CD4-positive, alpha-beta T cell treated with Interleukin-15 for 1 hour (primary cell): ENCODE measurements at regions not wholly inside any gene's neighbourhood (a gene's known extent, or its start where the extent isn't known, plus 50 kb on each side); places are given as distances from the start of the nearest gene placed in this dataset.

Source experiments
- DNase-seq: peaks from one replicate; pipeline ENCODE4 v3.0.0-alpha.2; 2020

- no peak for DNase-seq
Measured at GRCh38 chr3:127483902-127484591, 106.5 kb downstream of the TPRA1 start.

GRCh38 chr3:127483005-127483641 is 107.4 kb downstream of the TPRA1 start:
- no peak for DNase-seq

DNA sequence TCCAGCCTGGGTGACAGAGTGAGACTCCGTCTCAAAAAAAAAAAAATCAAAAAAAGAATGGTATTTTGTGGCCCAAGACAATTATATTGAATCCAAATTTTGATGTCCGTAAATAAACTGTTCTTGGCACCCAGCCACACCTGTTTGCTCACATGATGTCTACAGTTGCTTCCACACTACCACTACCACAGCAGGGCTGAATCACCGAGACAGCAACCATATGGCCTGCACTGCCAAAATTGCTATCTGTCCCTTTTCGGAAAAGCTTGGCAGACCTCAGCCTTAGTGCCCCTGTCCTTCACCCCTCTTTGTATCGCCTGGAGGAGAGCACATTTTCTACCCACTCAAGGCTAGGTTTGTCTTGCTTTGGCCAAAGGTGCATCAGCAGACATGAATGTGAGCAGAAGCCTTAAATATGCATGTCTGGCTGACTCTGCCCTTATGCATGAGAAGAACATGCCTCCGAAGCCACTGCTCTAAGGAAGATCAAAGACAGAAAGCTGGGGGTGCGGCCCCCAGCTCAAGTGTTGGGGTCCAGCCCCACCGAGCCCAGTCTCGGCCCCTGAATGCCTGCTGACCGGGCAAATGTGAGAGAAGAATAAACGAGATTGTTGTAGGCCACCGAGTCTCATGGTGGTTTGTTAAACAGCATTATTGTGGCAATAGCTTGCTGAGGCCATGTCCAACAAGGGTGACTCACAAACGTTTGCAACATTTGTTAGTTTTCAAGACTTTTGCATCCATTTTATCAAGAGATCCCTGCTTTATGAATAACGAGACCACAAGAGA is 108.1 kb downstream of the TPRA1 start:
- DNase-seq = no peak

DNA sequence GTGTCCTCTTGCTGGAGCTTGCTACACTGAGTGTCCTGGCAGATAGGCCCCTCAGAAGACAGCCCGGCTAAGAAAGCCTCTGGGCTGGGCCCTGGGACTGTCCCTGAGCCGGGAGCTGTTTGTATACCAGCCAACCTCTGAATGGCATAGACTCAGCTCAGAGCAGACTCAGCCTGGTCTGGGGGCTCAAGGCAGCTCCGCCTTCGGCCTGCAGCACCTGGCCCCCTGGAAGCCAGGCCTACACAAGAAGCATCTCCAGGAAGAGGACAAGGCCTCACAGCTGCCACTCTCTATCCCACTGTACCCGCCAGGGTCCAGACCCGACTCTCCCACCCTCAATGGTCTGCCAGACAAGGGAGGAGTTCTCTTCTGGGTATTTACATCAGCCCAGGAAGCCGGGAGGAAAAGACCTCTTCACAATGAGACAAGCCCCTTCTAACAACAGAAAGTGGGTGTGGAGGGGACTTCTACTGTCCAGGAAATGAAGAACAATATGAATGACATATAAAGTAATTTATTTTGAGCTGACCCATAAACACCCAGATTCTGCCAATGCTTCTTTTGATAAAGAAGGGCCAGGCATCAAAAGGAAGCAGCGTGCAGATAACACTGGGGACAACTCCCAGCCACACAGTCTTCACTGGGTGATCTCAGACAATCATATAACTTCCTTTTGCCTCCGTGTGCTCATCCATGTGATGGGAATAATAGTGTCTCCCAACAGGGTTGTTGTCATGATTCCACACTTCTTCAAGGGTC is 110.2 kb downstream of the TPRA1 start:
- no peak for DNase-seq

GRCh38 chr3:127479449-127479848 is 111.1 kb downstream of the TPRA1 start:
- DNase-seq = no peak

DNA sequence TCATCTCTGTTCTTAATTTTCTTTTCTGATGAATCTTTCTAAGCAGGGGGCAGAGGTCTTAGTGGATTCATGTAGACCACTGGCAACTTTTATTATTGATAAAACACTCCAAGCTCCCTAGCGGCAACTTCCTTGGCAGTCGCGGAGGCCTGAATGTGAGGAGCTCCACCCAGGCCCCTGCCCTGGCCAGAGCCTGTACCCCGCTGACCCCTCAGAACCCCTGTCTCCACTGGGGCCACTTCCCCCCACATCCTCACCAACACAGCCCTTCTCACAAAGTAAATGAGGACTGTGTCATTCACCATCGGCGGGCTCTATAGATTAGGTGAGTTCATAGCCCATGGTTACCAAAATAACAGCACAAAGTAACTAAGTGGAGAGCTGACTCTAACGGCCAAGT is 111.6 kb downstream of the TPRA1 start:
- no peak for DNase-seq

DNA sequence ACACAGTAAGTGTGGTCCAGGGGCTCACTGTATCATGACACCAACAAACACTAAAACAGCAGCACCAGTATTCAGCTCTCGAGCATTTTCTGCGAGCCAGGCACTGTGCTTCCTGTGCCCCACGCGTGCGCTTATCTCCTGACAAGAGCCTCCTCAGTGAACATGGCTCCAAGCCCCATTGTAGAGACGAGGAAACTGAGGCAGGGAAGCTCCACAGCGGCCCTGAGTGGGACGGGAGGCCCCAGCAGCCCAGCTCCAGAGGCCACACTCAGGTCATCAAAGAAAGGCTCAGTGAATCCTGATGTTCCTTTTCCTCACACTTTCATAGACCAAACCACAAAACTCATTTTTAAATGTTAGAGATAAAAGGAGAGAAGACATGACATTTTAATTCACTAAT is 113.1 kb downstream of the TPRA1 start:
- no peak for DNase-seq

GRCh38 chr3:127476936-127477335 is 113.6 kb downstream of the TPRA1 start:
- DNase-seq = no peak

DNA sequence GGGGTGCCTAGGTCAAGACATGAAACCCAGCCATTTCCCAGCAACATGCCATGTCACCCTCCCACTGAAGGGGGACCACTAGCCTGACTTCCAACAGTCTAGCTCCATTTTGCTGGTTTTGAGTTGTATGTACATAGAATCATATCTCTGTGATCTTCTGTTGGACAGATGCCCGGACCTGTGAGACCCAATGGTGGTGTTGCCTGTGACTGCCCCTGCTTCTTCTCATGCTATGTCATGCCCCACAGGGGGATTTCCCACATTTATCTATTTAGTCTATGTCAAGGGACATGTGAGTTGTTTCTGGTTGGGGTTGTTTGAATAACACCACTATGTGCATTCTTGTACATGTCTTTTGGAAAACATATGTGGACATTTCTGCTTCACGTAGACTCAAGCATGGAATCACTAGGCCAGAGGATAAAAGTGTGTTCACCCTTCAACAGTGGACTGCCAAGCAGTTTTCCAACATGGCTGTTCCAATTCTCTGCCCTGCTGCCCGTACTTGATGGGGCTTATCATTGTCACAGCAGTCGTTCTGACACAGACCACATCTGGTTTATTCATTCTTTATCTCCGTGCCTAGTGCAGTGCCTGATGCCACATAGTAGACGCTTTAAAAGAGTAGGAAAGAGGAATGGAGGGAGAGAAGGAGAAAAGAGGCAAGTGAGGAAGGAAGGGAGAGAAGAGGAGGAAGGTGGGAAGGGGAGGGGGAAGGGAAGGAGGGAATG is 114.4 kb downstream of the TPRA1 start:
- no peak for DNase-seq

DNA sequence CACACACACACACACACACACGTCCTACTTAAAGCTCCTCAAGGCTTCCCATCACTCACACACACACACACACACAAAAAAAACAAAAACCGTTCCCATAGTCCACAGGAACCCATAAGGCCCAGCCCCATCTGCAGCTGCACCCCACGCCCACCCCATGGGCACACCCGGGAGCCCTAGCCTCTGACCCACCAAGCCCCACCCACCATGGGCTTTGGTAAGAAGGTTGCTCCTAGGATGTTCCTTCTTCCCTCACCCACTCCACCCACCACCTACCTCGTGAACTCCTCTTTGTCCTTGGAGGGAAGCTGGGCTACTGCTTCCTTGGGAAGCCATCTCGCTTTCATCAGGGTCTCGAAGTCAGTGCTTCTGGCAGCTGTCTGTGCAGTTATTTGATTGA is 115.1 kb downstream of the TPRA1 start:
- DNase-seq = no peak

DNA sequence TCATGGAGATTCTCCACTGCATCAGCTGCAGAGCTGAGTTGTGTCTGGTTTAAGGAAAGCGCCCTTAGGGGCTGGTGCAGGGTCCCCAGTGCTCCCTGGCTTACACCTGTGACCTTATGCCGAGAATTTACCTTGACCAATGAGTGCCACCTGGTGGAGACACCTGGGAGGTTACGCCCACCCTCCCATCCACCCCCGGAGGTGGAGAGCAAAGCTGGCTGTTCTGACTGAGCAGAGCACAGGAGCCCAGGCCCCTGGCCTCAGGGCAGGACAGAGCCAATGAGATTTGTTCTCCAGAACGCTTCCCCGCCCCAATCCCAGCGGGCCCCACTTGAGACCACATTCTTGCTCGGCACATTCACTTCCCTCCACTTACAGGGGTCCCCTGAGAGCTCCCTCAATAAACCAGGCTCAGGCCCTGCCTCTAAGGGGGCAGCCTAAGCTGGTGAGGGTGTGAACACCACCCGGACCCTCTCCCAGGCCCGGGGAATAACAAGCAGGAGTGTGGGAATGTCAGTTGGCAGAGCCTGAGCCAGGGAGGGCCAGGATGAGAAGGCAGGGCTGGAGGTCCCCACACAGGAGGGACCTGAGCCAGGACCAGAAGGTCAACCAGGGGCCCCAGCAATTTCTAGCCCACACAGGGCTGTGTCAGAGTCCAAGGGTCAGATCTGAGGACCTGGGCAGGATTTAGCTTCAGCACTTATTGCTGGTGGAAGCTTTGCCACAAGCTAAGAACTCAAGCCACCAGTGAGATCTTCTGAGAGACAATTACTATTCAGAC is 117.1 kb downstream of the TPRA1 start:
- no peak for DNase-seq

DNA sequence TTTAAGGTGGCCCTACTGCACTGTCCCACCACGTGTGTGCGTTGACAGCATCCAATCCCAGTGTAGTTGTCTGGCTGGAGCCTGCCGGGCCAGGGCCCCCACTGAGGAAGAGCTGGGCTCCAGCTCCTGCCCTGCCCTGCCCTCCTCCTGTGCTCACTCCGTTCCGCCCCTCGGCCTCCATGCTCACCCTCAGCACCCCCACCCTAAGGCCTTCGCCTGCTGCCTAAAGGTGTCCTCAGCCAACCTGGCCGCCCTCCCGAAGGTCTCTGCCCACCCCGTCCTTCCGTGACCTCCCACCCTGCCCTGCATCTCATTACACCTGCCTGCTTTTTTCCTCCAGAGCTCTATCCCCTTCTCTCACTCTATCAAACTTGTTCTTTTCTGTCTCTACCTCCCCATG is 118.0 kb downstream of the TPRA1 start:
- no peak for DNase-seq

- no peak for DNase-seq
Measured at GRCh38 chr3:127471142-127471541, 119.4 kb downstream of the TPRA1 start.

DNA sequence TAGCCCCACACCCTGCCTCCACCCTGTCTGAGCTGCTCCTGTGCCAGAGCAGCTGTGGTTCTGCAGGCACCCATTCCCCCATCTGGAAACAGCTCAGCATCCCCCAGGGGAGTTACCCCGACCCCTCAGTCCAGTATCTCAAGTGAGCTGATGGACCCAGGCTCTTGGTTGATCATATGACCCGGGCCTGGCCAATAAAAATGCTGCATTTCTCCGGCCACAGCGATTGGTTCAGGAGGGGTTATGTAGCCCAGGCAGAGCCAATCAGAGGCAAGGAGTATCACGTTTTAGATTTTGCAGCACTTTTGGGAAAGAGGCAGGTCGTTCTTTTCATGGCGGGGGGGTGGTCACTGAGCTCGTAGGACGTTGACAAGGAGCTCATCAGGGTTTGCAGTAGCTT is 120.8 kb downstream of the TPRA1 start:
- DNase-seq = no peak

DNA sequence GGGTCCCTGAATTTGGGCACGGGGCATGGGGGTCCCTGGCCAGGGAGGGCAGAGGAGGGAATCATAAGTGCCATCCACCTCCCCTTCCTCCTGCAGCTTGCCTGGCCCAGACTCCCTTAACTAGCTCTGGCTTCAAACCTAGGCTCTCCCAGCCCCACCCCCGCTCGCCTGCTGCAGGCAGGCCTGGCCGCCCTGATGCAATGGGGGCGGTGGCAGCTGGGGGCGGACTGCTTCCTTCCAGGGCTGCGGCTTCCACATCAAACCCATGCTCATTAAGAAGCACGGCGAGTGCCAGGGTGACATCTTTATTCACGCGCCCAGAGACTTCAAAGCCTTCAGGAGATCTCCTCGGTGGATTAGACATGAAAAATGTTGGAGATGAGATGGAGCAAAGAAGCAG is 123.1 kb downstream of the TPRA1 start:
- no peak for DNase-seq

DNA sequence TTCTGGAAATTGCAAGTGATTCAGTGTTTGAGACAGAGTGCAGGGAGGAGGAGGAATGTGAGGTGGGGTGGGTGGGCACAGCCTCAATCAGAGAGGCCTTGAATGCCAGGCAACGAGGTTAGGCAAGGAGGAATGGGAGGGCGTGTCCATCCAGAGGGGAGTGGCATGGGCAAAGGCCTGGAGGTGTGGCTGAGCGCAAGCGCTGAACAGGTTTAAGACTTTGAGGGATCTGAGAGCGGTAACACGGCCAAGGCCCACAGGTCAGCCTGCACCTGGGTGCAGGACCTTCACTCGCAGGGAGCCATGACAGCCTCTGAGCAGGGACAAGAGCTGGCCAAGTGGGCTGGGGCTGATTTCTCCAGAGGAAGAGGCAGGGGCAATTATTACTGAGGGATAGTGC is 125.9 kb downstream of the TPRA1 start:
- no peak for DNase-seq

DNA sequence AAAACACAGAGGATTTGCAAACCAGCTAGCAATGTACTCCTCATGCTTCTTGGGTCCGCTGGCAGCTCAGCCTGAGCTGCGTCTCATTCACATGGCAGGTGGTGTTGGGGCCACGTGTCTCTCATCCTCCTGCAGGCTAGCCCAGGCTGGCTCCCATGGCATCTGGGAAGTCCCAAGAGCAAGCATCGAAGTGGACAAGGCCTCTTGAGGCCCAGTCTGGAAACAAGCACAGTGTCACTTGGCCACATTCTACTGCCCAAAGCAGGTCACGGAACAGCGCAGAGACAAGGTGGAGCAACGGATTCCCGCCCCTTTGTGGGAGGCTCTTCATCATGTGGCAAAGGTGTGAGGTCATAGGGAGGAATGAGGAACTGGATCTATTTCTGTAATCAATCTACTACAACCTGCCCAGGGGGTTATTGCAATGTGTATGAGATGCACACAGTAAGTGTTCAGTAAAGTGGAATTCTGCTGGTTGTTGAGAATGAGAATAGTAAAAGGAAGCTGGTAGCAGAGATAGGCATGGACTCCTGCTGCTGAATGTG is 128.3 kb downstream of the TPRA1 start:
- no peak for DNase-seq

DNA sequence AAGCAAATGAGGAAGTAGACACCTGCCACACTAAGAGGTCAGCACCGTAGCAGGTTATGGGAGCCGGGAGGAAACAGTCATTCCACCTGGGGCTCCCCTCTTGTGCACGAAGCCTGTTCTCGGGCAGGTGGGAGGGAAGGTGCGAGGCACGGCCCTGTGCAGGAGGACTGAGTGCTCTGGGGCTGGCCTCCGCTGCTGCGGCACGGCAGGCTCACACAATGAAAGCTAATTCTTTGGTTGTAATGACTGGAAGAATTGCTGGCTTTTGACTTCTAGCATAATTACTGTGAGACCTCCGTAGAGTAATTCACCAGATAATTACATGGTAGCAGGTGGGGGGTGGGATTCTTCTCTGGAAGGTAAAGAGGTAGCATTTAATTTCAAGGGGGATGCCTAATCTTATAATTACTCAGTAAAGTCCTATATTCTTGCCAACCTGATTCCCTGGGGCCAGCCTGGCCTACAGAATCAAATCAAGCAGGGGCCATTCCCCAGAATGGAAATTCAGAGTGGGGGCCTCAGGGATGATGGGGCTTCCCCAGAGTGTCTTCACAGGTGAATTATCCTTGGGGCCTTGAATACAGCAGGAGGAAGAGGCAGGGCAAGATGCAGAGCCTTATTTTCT is 129.1 kb downstream of the TPRA1 start:
- no peak for DNase-seq

GRCh38 chr3:127459891-127460290 is 130.6 kb downstream of the TPRA1 start:
- DNase-seq = no peak

GRCh38 chr3:127458696-127459604 is 131.6 kb downstream of the TPRA1 start:
- DNase-seq = no peak
